NCI-H524 (cell line): ENCODE measurements at regions not wholly inside any gene's neighbourhood (a gene's known extent, or its start where the extent isn't known, plus 50 kb on each side); places are given as distances from the start of the nearest gene placed in this dataset.

Experiments used
- DNase-seq, 2 experiments: peaks; one replicate each; lab custom pipeline; 2025; lab: John Stamatoyannopoulos, UW

DNA sequence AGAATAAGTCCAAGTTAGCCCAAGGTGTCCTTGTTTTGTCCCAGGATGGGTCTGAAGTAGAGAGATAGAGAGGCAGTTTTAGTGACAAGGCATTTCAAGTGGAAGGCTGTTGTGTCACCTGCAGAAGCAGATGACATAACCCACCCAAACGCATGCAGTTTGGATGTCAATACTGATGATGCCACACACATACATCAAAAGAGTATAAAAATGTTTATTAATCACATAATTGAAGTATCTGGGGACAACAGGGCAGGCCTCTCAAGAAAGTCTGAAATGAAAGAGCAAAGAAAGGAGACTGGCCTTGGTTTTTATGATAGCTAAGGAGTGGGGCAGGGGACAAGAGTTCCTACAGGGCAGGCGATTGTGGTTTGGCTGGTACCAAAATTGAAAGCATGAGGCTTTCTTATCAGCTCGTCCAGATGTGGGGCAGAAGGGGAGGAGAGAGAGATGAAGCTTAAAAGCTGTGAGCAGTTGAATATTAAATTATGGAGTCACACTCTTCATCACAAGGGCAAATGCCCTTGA, 78.4 kb upstream of the TSPAN8 start:
- DNase-seq = no peak

DNA sequence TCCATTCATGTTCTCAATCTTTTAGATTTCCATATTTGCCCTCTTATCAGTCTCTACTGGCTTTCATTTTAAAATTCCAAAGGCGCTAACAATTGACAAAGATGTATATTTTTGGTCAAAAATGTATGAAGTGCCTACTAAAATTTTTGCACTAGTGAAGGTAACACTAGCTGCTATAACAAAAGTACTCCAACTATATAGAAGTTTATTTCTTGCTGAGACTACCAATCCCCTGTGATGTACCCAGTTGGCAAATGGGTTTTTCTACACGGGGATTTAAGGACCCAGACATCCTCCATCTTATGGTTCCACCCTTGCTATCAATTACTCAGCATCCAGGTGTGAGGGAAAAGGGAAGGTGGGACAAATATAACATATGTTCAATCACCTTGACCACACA, 75.3 kb upstream of the TSPAN8 start:
- DNase-seq = no peak

DNA sequence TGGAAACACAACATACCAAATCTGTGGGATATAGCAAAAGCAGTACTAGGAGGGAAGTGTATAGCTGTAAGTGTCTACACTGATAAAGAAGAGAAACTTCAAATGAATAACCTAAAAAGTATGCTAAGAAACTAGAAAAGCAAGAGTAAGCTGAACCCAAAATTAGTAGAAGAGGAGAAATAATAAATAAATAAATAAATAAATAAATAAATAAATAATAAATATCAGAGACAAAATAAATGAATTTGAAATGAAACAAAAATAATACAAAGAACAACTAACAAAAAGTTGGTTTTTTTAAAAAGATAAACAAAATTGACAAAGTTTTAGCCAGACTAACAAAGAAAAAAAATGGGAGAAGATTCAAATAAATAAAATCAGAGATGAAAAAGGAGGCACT, 72.7 kb upstream of the TSPAN8 start:
- DNase-seq = no peak

DNA sequence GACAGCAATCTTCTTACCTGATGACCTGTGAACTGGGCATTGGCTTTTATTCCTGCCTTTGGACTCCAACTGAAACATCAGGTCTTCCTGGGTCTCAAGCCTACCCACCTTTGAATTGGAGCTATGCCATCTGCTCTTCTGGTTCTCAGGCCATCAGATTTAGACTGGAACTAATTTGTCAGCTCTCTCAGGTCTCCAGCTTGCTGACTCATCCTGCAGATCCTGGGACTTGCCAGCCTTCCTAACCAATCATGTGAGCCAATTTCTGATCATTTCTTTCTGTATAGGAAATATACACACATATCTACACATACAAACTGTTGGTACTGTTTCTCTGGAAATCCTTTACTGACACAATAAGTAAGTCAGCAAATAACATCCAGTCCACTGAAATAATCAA, 65.3 kb upstream of the TSPAN8 start:
- no peak for DNase-seq

DNA sequence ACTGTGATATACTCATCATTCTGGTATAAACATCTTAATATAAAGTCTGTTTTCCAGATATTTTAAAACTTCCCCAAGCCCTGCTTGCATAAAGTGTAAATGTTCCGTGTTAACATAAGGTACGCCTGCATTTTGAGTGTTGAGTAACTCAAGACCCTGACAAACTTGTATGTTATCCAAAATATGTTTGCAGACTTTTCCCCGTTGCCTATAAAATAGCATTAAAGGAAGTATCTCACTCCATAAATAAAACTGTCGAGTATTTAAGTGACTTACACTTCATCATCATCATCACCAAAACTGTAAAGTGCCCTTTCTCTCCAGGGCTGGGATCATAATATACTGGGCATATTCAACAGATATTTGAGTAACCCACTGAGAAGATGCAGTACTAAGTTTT, 64.6 kb upstream of the TSPAN8 start:
- no peak for DNase-seq

DNA sequence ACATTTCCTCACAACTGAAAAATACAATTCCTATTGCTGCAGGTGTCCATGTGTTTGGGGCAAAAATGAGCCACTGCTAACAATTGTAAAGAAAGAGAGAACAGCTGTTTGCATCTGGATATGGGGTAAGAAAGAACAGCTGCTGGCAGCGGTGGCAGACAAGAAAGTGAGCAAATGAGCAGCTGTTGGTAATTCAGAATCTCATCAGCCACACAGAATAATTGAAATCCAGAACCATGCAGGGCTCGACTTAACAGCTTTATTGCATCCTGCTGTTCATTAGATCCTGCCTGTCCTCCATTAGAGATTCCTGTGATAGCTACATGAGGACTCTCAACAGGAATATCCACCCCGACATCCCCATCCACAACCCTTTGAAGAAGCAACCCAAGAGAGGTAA, 62.5 kb upstream of the TSPAN8 start:
- DNase-seq = peak in 1 of 2 experiments; percentile 69

DNA sequence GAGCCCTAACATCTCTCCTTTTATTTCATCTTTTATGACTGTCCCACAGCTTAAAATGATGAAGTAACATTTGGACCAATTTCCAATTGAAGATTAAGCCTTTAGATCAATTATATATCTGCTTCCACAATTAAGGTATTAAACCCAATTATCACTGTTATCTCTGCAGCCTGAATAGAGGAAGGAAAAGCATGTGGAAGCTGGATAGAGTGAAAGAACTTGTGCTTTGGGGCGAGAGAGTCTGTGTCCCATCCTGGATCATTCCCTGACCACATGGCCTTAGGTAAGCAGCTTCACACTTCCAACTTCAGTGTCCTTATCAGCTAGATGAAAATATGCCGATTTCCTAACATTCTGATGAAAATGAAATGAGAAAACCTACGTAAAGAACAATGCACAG, 61.4 kb upstream of the TSPAN8 start:
- DNase-seq = peak; percentile 49 to 68

DNA sequence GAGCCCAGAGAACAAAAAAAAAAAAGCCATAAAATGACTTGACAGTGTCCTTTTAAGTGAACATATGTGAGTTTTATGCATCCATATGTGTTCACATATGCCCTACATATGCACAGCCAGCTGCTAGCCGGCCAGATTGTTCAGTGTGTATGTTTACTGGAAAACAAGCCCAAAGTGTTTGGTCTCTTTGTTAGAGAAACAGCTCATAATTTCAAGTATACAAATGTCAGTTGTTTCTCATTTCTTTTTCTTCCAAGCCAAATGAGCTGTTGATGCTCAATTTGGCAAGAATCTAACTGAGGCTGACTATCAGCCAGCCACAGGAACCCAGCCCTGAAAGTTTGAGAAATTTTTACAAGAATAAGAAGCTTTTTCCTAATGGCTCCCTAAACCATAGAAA, 60.8 kb upstream of the TSPAN8 start:
- DNase-seq = peak; percentile 33 to 73

DNA sequence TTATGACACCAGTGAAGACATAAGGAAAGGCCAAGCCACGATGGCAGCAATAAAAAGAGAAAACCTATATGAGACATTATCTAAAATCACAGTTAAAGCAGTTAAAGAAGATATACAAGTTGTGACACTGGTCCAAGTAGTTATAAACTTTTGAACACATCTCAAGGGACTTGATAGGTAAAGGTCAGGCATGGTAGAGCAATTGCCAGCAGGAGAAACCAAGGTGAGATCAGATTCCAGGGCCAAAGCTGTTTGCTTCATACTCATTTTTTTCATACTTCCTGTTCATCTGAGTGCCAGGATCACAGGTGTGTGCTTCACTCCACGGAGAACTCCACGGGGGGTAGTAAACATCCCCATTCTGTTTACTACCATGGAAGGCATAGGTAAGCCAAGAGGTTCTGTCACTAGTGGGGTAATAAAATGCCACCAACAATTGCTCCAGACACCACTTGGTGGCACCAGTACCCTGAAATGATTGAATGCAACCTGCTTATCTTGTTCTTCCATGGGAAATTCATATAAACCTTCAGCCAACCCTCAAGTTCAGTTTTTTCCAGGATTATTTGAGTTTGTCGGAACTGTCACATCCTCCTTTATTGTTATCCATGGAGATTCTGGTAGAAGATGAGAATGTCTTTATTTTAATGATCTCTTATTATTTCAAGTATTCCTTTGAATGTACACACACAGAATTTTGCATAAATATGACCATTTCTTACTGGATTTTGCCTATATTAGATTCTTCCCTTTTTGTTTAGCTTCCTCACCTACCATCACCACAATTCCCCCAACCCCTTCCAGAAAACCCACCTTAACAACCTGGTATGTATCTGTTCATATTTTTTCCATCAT, 59.2 kb upstream of the TSPAN8 start:
- DNase-seq = peak; percentile 13 to 70

DNA sequence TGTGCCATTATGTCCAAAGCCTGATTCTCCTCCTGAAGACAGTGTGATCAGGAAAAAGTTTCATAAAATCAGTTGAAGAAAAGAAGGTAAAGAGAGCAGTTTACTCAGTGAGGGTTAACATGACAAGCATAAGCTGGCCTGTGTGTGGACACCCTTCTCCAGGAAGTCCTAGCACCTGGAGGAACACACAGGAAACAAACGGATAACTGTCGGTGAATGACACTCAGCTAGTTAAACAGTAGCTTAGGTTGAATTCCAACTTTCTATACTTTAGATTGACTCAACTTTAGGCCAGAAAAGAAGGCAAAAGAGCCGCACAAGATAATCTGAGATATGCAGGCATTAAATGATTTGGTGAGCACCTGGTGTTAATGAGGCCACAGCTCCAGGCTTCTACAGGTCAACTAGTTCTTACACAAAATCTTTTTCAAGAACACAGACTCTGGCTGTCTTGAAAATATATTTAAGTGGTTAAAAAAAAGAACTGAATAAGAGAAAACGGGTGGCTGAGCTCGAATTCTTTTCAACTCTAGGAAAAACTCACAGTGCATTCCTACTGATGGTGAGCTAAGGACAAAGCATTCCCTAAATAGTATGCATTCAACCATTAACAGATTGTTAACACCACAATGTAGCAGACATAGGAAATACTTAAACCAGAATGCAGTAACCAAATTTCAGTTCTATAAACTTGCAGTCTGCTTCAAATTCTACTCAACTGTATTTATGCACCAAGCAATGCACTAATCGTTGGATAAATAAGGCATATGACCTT, 56.9 kb upstream of the TSPAN8 start:
- no peak for DNase-seq

DNA sequence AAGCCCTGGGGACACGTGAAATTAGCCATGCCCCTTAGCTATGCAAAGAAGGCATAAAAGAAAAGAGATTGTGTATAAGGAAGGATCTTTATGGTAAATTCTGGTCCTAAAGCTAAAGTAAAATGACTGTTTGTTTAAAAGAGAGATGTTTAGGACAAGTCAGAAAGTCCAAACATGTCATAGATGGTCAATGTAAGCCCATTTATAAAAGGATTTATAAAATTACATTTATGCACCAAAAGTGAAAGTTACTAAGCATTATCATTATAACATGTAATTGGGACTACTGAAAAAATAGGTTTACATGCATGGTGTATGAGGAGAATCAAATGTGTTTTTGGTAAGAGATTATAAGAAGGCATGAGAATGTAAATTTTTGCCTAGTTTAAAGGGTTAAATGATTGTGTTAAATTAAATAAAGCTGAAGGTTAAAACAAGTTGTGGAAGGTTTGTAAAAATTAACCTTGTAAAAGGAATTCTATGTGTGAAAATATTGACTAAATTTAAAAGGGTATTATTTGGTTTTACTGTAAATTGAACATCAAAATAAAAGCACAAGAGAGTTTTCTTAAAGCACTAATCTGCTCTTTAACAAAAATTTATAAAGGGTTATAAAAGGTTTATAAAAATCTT, 50.4 kb upstream of the TSPAN8 start:
- no peak for DNase-seq
